K562 (cell line): ENCODE measurements at regions not wholly inside any gene's neighbourhood (a gene's known extent, or its start where the extent isn't known, plus 50 kb on each side); places are given as distances from the start of the nearest gene placed in this dataset.

Experiments
- BMI1 ChIP-seq: fragments of 150-350 bp; IDR thresholded peaks from 2 replicates; pipeline ENCODE4 v1.6.1; 2014; ENCODE audit warnings: low read length
- CXXC5 ChIP-seq: fragments of 250-450 bp; sonication (Bioruptor Pico); IDR thresholded peaks from 2 replicates; pipeline ENCODE4 v1.8.0; 2022; ENCODE audit warnings: inconsistent platforms, mild to moderate bottlenecking, moderate library complexity
- EWSR1 ChIP-seq: fragments of 450-650 bp; IDR thresholded peaks from 2 replicates; pipeline ENCODE4 v1.6.1; 2018; ENCODE audit warnings: borderline replicate concordance, mild to moderate bottlenecking, low read depth, moderate library complexity; ENCODE audit not compliant: partially characterized antibody
- FOXM1 ChIP-seq, 2 experiments: fragments of 450-650 bp in 1 of 2; sonication (generic) in 1 of 2; formaldehyde crosslinking in 1 of 2; IDR thresholded peaks; 2 replicates each; pipeline versions ENCODE4 v1.6.1 to v1.9.0; 2017 to 2022; ENCODE audit warnings: low read depth in 2 of 2, mild to moderate bottlenecking in 2 of 2, missing genetic modification reagents in 1 of 2, moderate library complexity in 1 of 2
- ILF3 ChIP-seq: fragments of 450-650 bp; IDR thresholded peaks from 2 replicates; pipeline ENCODE4 v1.6.1; 2018; ENCODE audit warnings: antibody characterized with exemption, mild to moderate bottlenecking, moderate library complexity, borderline replicate concordance
- PRPF4 ChIP-seq: fragments of 200-400 bp; formaldehyde crosslinking; IDR thresholded peaks from one replicate; pipeline ENCODE4 v1.6.1; 2017; ENCODE audit warnings: low read length, low read depth, mild to moderate bottlenecking; ENCODE audit not compliant: insufficient read depth, poor library complexity, severe bottlenecking
- RHOXF2B ChIP-seq: fragments of 250-450 bp; sonication (Bioruptor Pico); conservative IDR thresholded peaks from 2 replicates; pipeline ENCODE4 v1.5.1; 2021
- SREBF1 ChIP-seq: fragments of 150-350 bp; IDR thresholded peaks from 2 replicates; pipeline ENCODE4 v1.6.1; 2014; ENCODE audit warnings: antibody characterized with exemption, low read depth, low read length, borderline replicate concordance
- ZNF212 ChIP-seq: fragments of 450-650 bp; formaldehyde crosslinking; IDR thresholded peaks from 2 replicates; pipeline ENCODE4 v1.4.0; 2020; ENCODE audit warnings: mild to moderate bottlenecking
- ZNF518B ChIP-seq: fragments of 250-450 bp; sonication (Bioruptor Pico); IDR thresholded peaks from 2 replicates; pipeline ENCODE4 v1.5.0; 2021; ENCODE audit warnings: mild to moderate bottlenecking, moderate library complexity
- TF ChIP-seq, protein P1 (sequence below): fragments of 150-350 bp; conservative IDR thresholded peaks from 2 replicates; pipeline ENCODE4 v1.6.1; 2014; ENCODE audit warnings: low read length
- TF ChIP-seq, protein P2 (sequence below): sonication (generic); formaldehyde crosslinking; IDR thresholded peaks from 2 replicates; pipeline ENCODE4 v1.8.1; 2023; ENCODE audit warnings: mild to moderate bottlenecking, missing genetic modification reagents
- TF ChIP-seq, protein P3 (sequence below): sonication (generic); formaldehyde crosslinking; IDR thresholded peaks from 2 replicates; pipeline ENCODE4 v1.8.0; 2022; ENCODE audit warnings: mild to moderate bottlenecking, missing genetic modification reagents

- TF ChIP-seq, protein P1, sequence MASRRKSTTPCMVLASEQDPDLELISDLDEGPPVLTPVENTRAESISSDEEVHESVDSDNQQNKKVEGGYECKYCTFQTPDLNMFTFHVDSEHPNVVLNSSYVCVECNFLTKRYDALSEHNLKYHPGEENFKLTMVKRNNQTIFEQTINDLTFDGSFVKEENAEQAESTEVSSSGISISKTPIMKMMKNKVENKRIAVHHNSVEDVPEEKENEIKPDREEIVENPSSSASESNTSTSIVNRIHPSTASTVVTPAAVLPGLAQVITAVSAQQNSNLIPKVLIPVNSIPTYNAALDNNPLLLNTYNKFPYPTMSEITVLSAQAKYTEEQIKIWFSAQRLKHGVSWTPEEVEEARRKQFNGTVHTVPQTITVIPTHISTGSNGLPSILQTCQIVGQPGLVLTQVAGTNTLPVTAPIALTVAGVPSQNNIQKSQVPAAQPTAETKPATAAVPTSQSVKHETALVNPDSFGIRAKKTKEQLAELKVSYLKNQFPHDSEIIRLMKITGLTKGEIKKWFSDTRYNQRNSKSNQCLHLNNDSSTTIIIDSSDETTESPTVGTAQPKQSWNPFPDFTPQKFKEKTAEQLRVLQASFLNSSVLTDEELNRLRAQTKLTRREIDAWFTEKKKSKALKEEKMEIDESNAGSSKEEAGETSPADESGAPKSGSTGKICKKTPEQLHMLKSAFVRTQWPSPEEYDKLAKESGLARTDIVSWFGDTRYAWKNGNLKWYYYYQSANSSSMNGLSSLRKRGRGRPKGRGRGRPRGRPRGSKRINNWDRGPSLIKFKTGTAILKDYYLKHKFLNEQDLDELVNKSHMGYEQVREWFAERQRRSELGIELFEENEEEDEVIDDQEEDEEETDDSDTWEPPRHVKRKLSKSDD: no peak
- TF ChIP-seq PRPF4 (no peak), CXXC5 (CRISPR knock-in tag) (peak; percentile 64), ILF3 (peak; percentile 77; the same call in 1 of the 2 replicates), ZNF212 (CRISPR knock-in tag) (0 out of 2 replicates have a peak, but pooled peaks have one; percentile 9), SREBF1 (no peak), EWSR1 (no peak), BMI1 (no peak), RHOXF2B (CRISPR knock-in tag) (no peak), FOXM1 (IDR thresholded peaks at IDR 0.05; ENCODE audit: low read depth) (peak; percentile 70), FOXM1 (CRISPR knock-in tag; IDR thresholded peaks at IDR 0.05; ENCODE audit: low read depth) (no peak), ZNF518B (CRISPR knock-in tag) (no peak)
- TF ChIP-seq, protein P2, sequence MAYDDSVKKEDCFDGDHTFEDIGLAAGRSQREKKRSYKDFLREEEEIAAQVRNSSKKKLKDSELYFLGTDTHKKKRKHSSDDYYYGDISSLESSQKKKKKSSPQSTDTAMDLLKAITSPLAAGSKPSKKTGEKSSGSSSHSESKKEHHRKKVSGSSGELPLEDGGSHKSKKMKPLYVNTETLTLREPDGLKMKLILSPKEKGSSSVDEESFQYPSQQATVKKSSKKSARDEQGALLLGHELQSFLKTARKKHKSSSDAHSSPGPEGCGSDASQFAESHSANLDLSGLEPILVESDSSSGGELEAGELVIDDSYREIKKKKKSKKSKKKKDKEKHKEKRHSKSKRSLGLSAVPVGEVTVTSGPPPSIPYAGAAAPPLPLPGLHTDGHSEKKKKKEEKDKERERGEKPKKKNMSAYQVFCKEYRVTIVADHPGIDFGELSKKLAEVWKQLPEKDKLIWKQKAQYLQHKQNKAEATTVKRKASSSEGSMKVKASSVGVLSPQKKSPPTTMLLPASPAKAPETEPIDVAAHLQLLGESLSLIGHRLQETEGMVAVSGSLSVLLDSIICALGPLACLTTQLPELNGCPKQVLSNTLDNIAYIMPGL (CRISPR knock-in tag): no peak
- TF ChIP-seq, protein P3, sequence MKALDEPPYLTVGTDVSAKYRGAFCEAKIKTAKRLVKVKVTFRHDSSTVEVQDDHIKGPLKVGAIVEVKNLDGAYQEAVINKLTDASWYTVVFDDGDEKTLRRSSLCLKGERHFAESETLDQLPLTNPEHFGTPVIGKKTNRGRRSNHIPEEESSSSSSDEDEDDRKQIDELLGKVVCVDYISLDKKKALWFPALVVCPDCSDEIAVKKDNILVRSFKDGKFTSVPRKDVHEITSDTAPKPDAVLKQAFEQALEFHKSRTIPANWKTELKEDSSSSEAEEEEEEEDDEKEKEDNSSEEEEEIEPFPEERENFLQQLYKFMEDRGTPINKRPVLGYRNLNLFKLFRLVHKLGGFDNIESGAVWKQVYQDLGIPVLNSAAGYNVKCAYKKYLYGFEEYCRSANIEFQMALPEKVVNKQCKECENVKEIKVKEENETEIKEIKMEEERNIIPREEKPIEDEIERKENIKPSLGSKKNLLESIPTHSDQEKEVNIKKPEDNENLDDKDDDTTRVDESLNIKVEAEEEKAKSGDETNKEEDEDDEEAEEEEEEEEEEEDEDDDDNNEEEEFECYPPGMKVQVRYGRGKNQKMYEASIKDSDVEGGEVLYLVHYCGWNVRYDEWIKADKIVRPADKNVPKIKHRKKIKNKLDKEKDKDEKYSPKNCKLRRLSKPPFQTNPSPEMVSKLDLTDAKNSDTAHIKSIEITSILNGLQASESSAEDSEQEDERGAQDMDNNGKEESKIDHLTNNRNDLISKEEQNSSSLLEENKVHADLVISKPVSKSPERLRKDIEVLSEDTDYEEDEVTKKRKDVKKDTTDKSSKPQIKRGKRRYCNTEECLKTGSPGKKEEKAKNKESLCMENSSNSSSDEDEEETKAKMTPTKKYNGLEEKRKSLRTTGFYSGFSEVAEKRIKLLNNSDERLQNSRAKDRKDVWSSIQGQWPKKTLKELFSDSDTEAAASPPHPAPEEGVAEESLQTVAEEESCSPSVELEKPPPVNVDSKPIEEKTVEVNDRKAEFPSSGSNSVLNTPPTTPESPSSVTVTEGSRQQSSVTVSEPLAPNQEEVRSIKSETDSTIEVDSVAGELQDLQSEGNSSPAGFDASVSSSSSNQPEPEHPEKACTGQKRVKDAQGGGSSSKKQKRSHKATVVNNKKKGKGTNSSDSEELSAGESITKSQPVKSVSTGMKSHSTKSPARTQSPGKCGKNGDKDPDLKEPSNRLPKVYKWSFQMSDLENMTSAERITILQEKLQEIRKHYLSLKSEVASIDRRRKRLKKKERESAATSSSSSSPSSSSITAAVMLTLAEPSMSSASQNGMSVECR (CRISPR knock-in tag): no peak; the same call in 1 of the 2 replicates
Measured at GRCh38 chr6:27834879-27835549, 77.2 kb downstream of the OR2B2 start (continued).
